B cell (primary cell): ENCODE measurements at regions not wholly inside any gene's neighbourhood (a gene's known extent, or its start where the extent isn't known, plus 50 kb on each side); places are given as distances from the start of the nearest gene placed in this dataset.

ENCODE experiments used
- ATAC-seq: fragments of 200-7000 bp; cut with Tn5 transposase; one replicate; pipeline ENCODE4 v1.10.0; 2021; ENCODE audit warnings: low read depth, mild to moderate bottlenecking, moderate number of reproducible peaks, moderate library complexity
- CTCF ChIA-PET: fragments of 350-600 bp; sonication (Branson Sonifier 250); formaldehyde crosslinking; loops from one replicate; lab custom pipeline; 2021; ENCODE audit warnings: antibody characterized with exemption, inconsistent platforms; lab: Charles Lee
- POLR2A ChIA-PET: fragments of 350-600 bp; sonication (Branson Sonifier 250); formaldehyde crosslinking; loops from one replicate; lab custom pipeline; 2021; ENCODE audit warnings: antibody characterized with exemption; lab: Charles Lee
- DNase-seq: peaks from one replicate; pipeline ENCODE4 v3.0.0; 2013
- H2AFZ ChIP-seq: 2 replicates; pipeline ENCODE4 v1.6.1; 2012; ENCODE audit warnings: mild to moderate bottlenecking, low read depth, low read length; ENCODE audit not compliant: insufficient read depth, poor library complexity, severe bottlenecking
- H3K27ac ChIP-seq, 2 donors: 1 replicate in 1 of 2; 2 replicates in 1 of 2; pipeline ENCODE4 v1.5.1; 2012 to 2013; ENCODE audit warnings: low read length in 2 of 2, mild to moderate bottlenecking in 2 of 2, moderate library complexity in 1 of 2
- H3K27me3 ChIP-seq, 4 experiments: fragments of 200-600 bp in 1 of 4; sonication (generic) in 1 of 4; replicated peaks in 1 of 4; 1 replicate in 2 of 4; 2 replicates in 2 of 4; pipeline versions ENCODE4 v1.6.1 to v1.7.0; 2013 to 2016; ENCODE audit warnings: low read length in 3 of 4, mild to moderate bottlenecking in 2 of 4, mixed read lengths in 1 of 4, moderate library complexity in 1 of 4; ENCODE audit not compliant: insufficient read depth in 4 of 4, control insufficient read depth in 3 of 4; ENCODE audit errors: control extremely low read depth in 1 of 4
- H3K36me3 ChIP-seq, 2 experiments: replicated peaks in 1 of 2; 1 replicate in 1 of 2; 2 replicates in 1 of 2; pipeline versions ENCODE4 v1.6.1 to v1.7.1; 2013; ENCODE audit warnings: low read length in 1 of 2; ENCODE audit not compliant: insufficient read depth in 2 of 2, control insufficient read depth in 1 of 2; ENCODE audit errors: control extremely low read depth in 1 of 2, extremely low read depth in 1 of 2
- H3K4me1 ChIP-seq, 2 donors: fragments of 200-600 bp in 1 of 2; sonication (generic) in 1 of 2; 1 replicate in 1 of 2; 2 replicates in 1 of 2; pipeline versions ENCODE4 v1.5.1 to v1.6.1; 2013 to 2017; ENCODE audit warnings: low read length in 2 of 2; ENCODE audit not compliant: control insufficient read depth in 2 of 2, insufficient read depth in 2 of 2
- H3K4me2 ChIP-seq: replicated peaks from 2 replicates; pipeline ENCODE3; 2012; ENCODE audit warnings: mild to moderate bottlenecking, low read depth, low read length; ENCODE audit not compliant: poor library complexity, severe bottlenecking
- H3K4me3 ChIP-seq, 5 experiments: fragments of 200-600 bp in 1 of 5; sonication (generic) in 1 of 5; 1 replicate in 3 of 5; 2 replicates in 2 of 5; pipeline versions ENCODE4 v1.5.1 to v1.7.0; 2011 to 2016; ENCODE audit warnings: low read length in 4 of 5, mild to moderate bottlenecking in 4 of 5, low read depth in 2 of 5, control low read depth in 1 of 5, moderate library complexity in 1 of 5; ENCODE audit not compliant: insufficient read depth in 1 of 5; ENCODE audit errors: control extremely low read depth in 1 of 5, extremely low read depth in 1 of 5
- H3K79me2 ChIP-seq: fragments of 200-600 bp; sonication (generic); one replicate; pipeline ENCODE4 v1.6.0; 2016; ENCODE audit warnings: low read length; ENCODE audit not compliant: control insufficient read depth, insufficient read depth
- H3K9ac ChIP-seq: fragments of 200-600 bp; sonication (generic); 2 replicates; pipeline ENCODE4 v1.6.1; 2017; ENCODE audit warnings: mild to moderate bottlenecking, low read length, moderate library complexity
- H3K9me3 ChIP-seq, 3 donors: one replicate each; pipeline versions ENCODE4 v1.6.1 to v1.7.1; 2013; ENCODE audit warnings: low read length in 2 of 3; ENCODE audit not compliant: control insufficient read depth in 2 of 3, insufficient read depth in 1 of 3; ENCODE audit errors: control extremely low read depth in 1 of 3
- H4K20me1 ChIP-seq: 2 replicates; pipeline ENCODE4 v1.6.0; 2012; ENCODE audit warnings: mild to moderate bottlenecking, low read length; ENCODE audit not compliant: insufficient read depth, control insufficient read depth, poor library complexity, severe bottlenecking
- H3K27ac Mint-ChIP-seq: one replicate; pipeline ENCODE4 v1.8.0; 2021; ENCODE audit warnings: mixed read lengths
- H3K27me3 Mint-ChIP-seq: one replicate; pipeline ENCODE4 v1.8.0; 2021; ENCODE audit warnings: mixed read lengths
- H3K4me1 Mint-ChIP-seq: one replicate; pipeline ENCODE4 v1.8.0; 2021; ENCODE audit warnings: mixed read lengths
- H3K4me3 Mint-ChIP-seq: one replicate; pipeline ENCODE4 v1.8.0; 2021; ENCODE audit warnings: mixed read lengths
- H3K9me3 Mint-ChIP-seq: one replicate; pipeline ENCODE4 v1.8.0; 2022; ENCODE audit warnings: mixed read lengths; ENCODE audit not compliant: insufficient read depth
- EZH2 ChIP-seq: IDR thresholded peaks from 2 replicates; pipeline ENCODE4 v1.6.1; 2012; ENCODE audit warnings: borderline replicate concordance, low read depth, mild to moderate bottlenecking, moderate library complexity, low read length; ENCODE audit not compliant: insufficient read depth, poor library complexity, severe bottlenecking
- WGBS: methylation state at CpG from one replicate; pipeline ENCODE4 v1.1.5; 2013; ENCODE audit warnings: missing lambda C conversion rate; ENCODE audit not compliant: insufficient coverage; 5-methylcytosine and 5-hydroxymethylcytosine counted together
- intact Hi-C: fragments of 100-400 bp; cut with micrococcal nuclease; formaldehyde crosslinking; loops from one replicate; pipeline ENCODE4 v1.10.0; 2022
- TF ChIP-seq, protein P1 (sequence below): fragments of 200-600 bp; IDR thresholded peaks from one replicate; pipeline ENCODE4 v1.8.0; 2022; ENCODE audit warnings: antibody characterized with exemption, mild to moderate bottlenecking

DNA sequence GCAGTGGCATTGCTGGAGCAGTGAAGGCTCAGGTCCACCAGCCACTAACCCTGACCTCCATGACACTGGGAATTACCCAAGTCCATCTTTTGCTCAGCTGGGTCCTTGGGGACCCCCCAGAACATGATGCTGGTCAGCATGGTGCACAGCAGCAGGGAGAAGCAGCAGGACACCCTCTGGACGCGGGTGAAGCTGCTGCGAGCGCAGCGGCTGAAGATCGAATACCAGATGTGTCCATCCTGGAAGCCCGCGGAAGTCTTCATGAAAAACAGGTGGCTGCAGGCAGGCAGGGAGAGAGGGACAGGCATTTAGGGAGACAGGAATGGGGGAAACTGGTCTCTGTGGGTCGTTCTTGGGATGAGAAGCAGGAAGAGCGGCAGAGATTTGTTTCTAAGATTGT lies 53.4 kb upstream of the GCSH start:
- no peaks in the 10 kb centered on the region for H3K4me1 Mint-ChIP-seq
- POLR2A ChIA-PET, result no interaction called here
- Histone ChIP-seq H3K27me3 (no peaks in the 10 kb centered on the region), H3K4me3 (no peak overlapping the region), H2AFZ (no peak overlapping the region), H3K4me1 (no peaks in the 10 kb centered on the region), H3K36me3 (no peaks in the 10 kb centered on the region), H3K9ac (no peak overlapping the region), H4K20me1 (no peaks in the 10 kb centered on the region), H3K9me3 (no peaks in the 10 kb centered on the region), H3K79me2 (no peaks in the 10 kb centered on the region), H3K4me2 (no peak overlapping the region), H3K27ac (no peak overlapping the region)
- no peak for DNase-seq
- peaks cover 20% of the 10 kb centered on the region for H3K27me3 Mint-ChIP-seq
- no peak overlapping the region for H3K4me3 Mint-ChIP-seq
- intact Hi-C loops, result no loop called here
- no peak for ATAC-seq
- H3K27ac Mint-ChIP-seq, result no peak overlapping the region
- no peaks in the 10 kb centered on the region for H3K9me3 Mint-ChIP-seq
- WGBS, result 92% methylated on average over 10 of the region's 10 CpGs
- TF ChIP-seq EZH2, result no peak
- TF ChIP-seq, protein P1, sequence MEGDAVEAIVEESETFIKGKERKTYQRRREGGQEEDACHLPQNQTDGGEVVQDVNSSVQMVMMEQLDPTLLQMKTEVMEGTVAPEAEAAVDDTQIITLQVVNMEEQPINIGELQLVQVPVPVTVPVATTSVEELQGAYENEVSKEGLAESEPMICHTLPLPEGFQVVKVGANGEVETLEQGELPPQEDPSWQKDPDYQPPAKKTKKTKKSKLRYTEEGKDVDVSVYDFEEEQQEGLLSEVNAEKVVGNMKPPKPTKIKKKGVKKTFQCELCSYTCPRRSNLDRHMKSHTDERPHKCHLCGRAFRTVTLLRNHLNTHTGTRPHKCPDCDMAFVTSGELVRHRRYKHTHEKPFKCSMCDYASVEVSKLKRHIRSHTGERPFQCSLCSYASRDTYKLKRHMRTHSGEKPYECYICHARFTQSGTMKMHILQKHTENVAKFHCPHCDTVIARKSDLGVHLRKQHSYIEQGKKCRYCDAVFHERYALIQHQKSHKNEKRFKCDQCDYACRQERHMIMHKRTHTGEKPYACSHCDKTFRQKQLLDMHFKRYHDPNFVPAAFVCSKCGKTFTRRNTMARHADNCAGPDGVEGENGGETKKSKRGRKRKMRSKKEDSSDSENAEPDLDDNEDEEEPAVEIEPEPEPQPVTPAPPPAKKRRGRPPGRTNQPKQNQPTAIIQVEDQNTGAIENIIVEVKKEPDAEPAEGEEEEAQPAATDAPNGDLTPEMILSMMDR, result no peak
- CTCF ChIA-PET, result no interaction called here

DNA sequence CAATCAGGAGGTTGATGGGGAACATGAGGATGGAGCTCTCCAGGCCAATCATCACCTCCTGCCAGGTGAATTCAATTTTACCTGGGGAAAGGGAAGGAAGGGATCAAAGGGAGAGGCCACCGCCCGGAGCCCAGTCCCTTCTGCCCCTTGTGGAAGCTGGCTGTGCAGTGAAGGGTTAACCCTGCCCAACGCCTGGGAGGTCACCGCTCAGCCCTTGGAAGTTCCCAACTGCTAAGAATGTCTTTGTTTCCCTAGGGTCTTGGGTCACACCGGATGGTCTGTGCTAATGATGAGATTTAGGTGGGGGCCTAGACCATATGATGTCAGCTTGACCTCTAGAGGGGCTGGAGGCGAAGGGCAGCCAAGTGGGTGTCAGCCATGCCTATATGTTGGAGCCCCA lies 52.1 kb upstream of the GCSH start:
- no peaks in the 10 kb centered on the region for H4K20me1 ChIP-seq
- H3K27me3 ChIP-seq, result no peaks in the 10 kb centered on the region
- Mint-ChIP-seq H3K27me3 (peaks cover 20% of the 10 kb centered on the region), H3K4me1 (no peaks in the 10 kb centered on the region), H3K4me3 (no peak overlapping the region), H3K9me3 (no peaks in the 10 kb centered on the region), H3K27ac (no peak overlapping the region)
- POLR2A ChIA-PET, result no interaction called here
- no peaks in the 10 kb centered on the region for H3K9me3 ChIP-seq
- intact Hi-C loops, result no loop called here
- H3K79me2 ChIP-seq, result no peaks in the 10 kb centered on the region
- H3K9ac ChIP-seq, result no peak overlapping the region
- DNase-seq, result no peak
- WGBS, result 60% methylated on average over 6 of the region's 6 CpGs
- H2AFZ ChIP-seq, result no peak overlapping the region
- CTCF ChIA-PET, result no interaction called here
- no peaks in the 10 kb centered on the region for H3K36me3 ChIP-seq
- no peak for ATAC-seq
- no peaks in the 10 kb centered on the region for H3K4me1 ChIP-seq
- no peak overlapping the region for H3K27ac ChIP-seq
- TF ChIP-seq, protein P1, result no peak
- TF ChIP-seq EZH2, result no peak
- no peak overlapping the region for H3K4me2 ChIP-seq
- H3K4me3 ChIP-seq, result no peak overlapping the region
